ENCODE measurements at regions not wholly inside any gene's neighbourhood (a gene's known extent, or its start where the extent isn't known, plus 50 kb on each side); places are given as distances from the start of the nearest gene placed in this dataset.
"Not testable (repeated sequence)": the region's sequence is repeated elsewhere in the genome, so short reads cannot be mapped to it uniquely, and the experiment has no call there.

DNA sequence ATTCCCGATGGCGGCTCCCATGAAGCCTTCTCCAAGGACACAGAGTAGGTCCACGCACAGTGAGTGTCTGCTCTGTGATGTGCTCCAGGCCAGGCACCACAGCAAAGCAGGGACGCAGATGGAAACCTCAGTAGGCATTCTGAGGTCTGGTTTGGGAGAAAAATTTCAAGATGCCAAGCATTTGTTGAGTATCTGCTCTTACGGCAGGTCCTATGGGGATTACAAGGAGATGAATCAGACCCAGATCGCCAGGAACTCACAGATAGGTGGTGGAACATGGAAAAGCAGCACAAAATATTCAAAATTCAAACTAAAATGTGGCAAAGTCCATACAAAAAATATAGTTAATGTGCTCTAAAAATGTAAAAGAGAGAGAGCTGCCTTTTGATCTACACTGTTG, 684.9 kb upstream of the TMEM132C start:
- no peak for DNase-seq (ENCODE audit: low spot score)

DNA sequence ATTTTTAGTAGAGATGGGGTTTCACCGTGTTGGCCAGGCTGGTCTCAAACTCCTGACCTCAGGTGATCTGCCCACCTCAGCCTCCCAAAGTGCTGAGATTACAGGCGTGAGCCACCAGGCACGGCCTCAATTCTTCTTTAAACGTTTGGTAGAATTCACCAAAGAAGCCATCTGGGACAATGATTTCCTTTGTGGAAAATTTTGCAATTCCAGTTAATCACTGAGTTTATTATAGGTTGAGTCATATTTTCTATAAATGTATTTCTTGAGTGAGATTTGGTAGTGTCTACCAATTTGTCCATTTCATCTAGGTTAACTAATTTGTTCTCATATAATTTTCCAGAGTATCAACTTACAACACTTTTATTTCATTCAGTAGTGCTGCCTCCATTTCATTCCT, 683.9 kb upstream of the TMEM132C start:
- DNase-seq (ENCODE audit: low spot score), result no peak

DNA sequence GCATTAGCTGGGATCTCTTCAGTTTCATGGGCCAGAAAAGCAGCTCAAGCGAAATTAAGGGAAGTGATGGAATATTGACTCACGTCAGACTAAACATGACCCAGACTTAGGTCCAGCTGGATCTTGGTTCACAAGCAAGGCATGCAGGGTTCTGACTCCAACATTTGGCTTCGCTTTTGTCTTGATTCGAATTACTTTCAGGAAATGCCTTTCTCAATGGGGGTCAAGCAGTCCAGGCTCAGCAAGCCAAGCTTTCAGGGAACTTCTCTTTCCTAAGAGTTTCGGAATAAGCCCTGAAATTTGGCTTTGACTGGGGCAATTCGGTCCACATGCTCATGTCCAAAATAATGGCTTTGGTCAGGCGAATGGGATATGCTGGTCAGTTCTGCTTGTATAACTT, 678.7 kb upstream of the TMEM132C start:
- no peak for DNase-seq (ENCODE audit: low spot score)

DNA sequence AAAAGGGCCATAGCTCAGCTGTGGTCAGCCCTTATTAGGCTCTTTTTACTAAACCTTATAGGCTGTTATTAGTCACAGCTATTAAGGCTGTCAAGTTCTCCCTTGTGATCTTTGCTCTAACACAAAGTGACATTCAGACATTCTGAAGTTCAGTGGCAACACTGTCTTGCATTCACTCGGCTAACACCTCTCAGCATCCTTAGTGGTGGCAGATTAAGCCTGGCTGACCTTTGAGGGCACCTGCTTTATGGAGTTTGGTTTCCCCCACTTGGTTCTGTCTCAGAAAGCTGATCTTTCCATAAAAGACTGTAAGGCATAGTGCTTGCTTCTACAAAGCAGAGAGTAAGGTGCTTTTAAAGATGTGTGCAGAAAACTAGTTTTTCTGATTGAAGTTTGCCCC, 677.4 kb upstream of the TMEM132C start:
- DNase-seq (ENCODE audit: low spot score), result no peak

DNA sequence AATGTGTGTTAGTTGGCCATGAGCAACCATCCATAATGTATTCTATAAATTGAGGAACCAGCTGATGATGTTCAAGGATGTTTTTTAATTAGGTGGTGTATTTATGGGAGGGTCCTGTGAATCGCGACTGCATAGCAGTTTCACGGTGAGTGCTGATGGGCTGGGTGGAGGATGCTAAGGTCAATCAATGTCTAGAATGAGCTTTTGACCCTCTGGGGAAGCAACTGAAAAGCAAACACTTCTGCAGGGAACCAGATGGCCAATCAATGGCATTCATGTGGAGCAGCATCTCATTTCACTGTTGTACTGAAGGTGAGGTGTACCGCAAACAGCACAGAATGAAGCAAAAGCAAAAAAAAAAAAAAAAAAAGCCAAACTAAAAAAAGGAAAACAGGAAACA, 676.1 kb upstream of the TMEM132C start:
- no peak for DNase-seq (ENCODE audit: low spot score)

DNA sequence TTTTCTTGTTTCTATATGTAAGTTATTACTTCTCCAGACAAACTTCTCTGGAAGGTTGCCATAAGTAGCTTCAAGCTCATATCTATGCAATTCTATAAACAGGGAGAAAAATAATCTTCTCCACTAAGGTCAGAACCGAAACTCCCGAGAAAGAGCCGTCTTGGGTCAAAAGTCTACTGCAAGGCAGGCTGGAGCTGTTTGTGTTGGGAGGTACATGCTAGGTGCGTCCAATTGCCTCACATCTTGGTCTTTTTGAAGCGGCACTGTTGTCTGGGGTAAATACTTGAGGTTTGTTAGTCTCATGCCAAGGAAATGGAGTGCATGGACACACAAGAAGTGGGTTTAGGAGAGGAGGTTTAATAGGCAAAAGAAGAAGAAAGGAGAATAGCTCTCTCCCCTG, 674.7 kb upstream of the TMEM132C start:
- DNase-seq (ENCODE audit: low spot score), result no peak

DNA sequence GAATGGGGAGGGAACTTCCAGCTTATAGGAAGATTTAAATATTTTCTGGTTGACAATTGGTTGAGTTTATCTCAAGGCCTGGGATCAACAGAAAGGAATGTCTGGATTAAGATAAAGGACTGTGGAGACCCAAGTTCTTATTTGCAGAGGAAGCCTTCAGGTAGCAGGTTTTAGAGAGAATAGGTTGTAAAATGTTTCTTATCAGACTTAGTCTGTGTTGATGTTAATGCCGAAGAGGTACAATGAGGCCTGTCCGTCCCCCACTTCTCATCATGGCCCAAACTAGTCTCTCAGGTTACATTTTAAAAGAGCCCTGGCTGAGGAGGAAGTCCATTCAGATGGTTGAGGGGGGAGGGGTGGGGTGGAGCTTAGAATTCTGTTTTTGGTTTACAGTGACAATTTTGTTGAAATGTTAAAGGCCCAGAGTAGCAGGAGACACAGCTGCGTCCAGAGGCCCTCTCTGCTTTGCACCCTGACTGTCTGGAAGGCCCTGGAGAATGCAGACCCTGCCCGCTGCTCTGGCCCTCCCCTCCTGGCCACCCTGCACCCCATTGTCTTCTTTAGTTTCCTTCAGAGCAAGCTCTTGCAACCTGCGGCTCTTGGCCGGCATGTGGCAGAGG, 672.5 kb upstream of the TMEM132C start:
- DNase-seq (ENCODE audit: low spot score), result no peak

DNA sequence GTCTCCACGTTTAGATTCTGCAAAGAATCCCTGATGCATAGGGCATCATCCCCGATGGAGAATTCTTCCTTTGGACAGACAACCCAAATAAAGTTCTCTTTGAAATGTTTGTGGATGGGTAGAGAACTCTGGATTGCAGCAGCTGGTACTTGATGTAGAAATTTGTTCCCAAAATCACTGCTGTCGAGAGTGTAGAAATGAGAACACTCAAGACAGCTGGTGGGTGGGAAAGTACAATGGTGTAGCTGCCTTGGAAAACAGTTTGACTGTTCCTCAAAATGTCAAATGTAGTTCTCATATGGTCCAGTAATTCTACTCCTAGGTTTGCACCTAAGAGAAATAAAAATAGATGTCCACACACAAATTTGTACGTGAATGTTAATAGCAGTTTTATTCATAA, 671.5 kb upstream of the TMEM132C start:
- DNase-seq (ENCODE audit: low spot score), result no peak

DNA sequence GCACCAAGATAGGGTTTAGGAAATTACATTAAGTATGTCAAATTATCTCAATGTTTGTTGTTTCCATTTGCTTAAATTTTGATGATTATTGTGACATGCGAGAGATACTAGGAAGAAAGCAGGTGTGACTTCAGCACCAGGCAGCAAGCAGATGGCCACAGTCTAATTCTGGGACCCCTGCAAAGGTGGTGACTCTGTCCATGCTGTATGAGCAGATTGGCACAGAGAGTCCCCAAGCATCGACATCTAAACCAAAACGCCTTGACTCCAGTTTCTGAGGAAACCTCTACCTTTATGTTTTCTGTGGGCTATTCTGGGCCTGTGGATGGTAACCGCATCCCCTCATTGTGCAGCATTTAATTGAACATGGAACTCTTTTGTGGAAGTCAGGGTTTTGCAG, 670.1 kb upstream of the TMEM132C start:
- DNase-seq (ENCODE audit: low spot score), result no peak

DNA sequence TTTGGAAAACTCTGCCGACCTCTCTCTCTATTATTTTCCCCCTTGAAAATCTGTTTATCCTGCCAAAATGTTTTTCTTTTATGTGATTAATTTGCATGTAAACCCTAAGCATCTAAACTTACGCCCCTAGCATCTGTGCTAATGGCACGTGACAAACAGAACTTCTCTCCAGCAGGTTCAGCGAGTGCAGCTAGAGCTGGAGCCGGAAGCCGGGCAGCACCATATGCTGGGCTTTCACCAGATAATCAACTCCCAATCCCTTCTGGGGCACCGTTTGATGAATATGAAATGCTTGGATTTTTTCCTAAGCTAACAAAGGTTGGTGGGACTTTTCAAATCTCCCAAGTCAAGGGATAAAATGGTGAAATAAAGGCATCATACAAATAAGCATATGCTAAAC, 667.5 kb upstream of the TMEM132C start:
- DNase-seq (ENCODE audit: low spot score), result no peak

DNA sequence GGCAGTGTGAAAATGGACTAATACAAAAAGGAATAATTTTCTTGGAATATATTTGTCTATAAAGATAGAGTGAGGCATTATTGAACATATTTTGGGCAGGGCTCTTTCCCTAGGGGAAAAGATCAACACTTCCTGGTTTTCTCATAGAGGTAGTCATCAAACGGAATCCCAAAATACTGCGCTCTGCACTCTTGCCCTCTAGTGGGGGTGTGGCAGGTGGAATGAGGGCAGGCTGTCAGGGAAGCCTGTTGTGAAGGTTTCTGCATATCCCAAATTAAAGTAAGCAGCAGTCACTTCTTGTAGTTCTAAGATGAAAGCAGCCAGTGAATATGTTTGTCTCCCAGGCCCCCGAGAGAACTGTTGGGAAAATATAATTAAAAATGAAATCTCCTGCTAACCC, 666.8 kb upstream of the TMEM132C start:
- no peak for DNase-seq (ENCODE audit: low spot score)

DNA sequence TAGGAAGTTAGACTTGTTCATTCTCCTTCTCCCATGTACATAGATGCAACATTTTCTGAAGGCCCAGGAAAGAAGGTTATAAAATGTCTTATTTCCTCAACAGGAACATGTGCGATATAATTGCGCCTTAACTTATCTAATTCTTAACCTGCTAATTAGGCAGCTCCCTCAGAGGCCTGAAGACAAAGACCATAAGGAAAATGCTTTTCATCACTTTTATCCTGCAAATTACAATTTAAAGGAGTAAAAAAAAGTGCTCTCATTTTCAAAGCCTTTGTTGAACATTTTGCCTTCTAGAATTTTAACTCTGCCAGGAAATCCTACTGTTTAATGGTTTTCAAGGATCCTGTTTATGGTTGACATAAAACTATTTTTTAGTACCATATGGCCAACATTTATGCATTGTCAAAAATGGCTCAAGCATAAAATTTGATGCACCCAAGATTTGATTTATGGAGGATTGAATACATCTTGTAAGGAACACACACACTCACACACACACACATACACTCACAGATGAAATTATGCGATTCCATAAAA, 660.4 kb upstream of the TMEM132C start:
- DNase-seq (ENCODE audit: low spot score), result no peak

DNA sequence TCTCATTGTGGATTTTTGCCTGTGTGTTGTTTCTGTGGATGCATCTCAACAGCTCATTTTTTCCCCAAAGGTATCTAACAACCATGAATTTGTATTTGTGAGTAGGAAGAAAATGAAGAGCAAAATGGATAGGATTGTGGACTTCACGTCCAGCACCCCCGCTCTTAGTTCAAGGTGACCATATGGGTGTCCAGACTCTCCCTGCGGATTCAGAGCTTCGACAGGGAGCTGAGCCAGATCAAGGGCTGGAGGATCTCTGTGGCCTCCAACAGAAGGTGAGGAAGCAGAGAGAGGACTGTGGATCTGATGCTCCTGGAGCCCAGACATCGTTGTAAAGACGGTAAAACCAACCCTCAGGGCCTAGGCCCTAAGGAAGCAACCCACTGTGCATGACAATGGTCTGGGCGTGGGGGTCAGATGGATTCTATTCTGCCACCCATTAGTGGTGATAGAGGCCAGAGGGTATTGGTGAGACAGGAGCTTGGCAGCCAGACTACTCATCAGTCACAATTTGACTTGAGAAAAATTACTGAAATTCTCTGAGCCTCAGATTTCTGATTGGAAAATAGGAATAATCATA, 659.7 kb upstream of the TMEM132C start:
- no peak for DNase-seq (ENCODE audit: low spot score)

DNA sequence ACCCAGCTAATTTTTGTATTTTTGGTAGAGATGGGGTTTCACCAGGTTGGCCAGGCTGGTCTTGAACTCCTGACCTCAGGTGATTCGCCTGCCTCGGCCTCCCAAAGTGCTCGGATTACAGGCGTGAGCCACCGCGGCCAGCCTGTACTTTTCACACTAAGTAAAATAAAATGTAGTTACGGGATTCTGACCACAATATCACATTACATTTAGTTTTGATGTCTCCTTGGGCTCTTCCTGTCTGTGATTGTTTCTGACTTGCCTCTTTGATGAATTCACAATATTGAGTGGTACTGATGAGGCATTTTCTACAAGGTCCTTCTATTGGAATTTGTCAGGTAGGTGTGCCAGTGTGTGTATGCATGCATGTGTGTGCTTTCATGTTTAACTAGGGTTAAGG, 658.6 kb upstream of the TMEM132C start:
- DNase-seq (ENCODE audit: low spot score), result not testable (repeated sequence)

DNA sequence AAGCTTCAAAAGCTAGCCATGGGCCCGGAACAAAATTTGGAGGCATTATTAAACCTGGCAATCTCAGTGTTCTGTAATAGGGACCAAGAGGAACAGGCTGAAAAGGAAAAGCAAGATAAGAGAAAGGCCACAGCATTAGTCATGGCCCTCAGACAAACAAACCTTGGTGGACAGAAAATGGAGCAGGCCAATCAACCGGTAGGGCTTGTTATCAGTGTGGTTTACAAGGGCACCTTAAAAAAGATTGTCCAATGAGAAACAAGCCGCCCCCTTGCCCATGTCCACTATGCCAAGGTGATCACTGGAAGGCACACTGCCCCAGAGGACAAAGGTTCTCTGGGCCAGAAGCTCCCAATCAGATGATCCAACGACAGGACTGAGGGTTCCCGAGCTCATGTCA, 653.9 kb upstream of the TMEM132C start:
- no peak for DNase-seq (ENCODE audit: low spot score)

DNA sequence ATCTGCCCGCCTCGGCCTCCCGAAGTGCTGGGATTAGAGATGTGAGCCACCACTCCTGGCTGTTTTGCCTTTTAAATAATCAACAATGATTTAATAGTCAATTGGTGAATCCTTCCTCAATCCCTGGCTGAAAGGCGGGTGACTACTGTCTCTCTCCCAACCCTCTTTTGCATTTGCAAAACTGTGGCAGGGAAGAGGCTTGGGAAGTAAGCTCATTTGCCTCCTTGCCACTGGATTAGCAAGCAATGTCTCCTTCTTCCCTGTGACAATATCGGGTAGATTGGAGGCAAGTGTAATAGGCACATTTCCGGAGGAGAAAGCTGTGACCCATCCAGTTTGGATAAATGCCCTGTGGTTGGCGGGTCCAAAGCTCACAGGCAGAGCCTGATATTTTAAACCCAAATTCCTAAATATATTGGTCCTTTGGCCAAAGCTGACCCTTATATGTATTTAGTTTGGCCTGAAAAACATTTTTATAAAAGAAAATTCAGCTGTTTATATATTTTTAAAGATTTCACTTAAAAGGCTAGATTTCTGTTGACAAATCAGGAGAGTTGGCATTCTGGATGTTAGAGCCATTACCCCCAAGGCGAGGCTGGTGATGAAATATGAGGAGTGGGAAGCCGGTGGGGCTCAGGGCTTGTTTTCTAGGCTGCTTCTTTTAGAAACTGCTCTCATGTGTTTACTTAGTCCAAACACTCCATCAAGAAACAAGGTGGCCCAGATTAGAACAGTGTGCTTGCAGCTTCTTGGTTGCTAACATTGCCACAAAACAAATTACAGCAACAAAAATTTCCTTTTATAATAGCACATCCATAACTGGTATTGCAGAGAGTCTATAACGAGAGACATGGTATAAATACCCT, 646.9 kb upstream of the TMEM132C start:
- no peak for DNase-seq (ENCODE audit: low spot score)

DNA sequence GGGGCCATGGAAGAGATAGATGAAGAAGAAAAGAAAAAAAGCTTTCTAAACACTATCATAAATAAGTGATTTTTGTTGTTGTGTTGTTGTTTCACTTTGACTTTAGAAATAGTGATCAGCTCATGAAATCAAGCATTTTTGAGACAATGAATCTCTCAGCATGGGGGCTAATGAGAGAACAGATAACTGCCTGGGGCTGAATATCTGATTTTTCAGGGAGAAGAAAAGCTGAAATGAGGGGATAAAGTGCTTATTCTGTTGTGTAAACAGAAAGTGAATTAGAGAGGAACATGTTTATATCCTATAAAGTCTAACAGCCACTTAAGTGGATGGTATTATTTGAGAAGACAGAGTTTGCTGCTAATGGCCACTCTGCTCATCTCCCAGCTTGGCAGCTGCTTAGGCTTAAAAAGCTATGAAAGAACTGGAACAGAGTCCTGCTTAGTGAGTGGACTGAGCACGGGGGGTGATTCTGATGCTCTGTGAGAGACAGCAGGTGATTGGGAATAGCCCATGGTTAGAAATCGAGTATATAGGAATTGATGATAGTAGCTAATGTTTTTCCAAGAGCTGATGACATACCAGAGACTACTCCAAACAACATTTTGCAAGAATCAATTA, 646.1 kb upstream of the TMEM132C start:
- DNase-seq (ENCODE audit: low spot score), result no peak

DNA sequence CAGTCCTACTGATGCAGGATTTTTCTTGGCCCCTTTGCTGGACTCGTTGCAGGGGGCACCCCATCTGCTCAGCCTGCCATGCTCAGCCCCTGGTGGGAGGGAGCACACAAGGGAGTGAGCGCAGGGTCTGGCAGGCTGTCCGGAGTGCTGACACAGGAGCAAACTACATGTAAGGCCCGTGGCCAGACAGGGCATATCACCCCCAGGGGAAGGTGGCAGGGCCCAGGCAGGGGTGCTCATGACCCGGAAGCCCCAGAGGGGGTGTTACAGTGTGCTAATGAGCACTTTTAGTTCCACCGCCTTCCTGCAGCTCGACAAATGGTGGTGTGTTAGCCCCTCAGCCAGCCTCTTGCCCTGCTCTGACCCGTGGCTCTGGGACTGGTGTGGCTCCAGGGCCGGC, 645.6 kb upstream of the TMEM132C start:
- DNase-seq (ENCODE audit: low spot score), result no peak

DNA sequence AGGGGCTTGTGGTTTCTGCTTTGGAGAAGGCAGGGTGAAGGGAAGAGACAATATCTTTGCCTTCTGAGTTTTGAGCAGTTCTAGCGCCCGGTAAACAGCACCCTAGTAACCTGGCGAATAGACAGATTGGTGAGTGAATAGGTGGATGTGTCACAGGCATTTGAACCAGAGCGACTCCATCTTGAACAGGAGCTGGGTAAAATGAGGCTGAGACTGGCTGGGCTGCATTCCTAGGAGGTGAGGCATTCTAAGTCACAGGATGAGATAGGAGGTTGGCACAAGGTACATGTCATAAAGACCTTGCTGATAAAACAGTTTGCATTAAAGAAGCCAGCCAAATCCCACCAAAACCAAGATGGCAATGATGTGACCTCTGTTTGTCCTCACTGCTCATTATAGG, 643.6 kb upstream of the TMEM132C start:
- DNase-seq (ENCODE audit: low spot score), result no peak

DNA sequence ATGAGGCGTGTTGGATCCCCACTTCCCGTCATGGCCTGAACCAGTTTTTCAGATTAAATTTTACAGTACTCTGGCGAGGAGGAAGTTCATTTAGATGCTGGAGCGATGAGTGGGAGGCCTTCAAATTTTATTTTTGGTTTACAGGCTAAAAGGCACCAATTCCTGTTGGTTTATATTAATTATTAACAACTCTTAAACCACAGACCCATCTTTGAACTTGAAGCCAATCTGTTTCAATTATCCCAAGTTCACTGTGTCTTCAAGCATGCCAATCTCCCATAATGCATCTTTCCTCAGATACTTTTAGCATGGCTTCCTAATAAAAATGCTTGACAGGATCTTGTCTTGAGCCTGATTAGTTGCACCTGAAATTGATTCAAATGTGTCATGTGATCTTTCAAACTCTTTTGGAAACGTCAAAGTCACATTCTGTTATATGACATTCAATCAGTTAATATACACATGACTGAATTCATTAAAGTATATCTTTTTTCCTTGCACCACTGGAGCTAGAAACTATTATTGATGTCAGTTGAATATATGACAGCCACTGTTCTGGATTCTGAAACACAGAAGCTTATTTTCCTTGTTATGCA, 641.7 kb upstream of the TMEM132C start:
- DNase-seq (ENCODE audit: low spot score), result no peak

DNA sequence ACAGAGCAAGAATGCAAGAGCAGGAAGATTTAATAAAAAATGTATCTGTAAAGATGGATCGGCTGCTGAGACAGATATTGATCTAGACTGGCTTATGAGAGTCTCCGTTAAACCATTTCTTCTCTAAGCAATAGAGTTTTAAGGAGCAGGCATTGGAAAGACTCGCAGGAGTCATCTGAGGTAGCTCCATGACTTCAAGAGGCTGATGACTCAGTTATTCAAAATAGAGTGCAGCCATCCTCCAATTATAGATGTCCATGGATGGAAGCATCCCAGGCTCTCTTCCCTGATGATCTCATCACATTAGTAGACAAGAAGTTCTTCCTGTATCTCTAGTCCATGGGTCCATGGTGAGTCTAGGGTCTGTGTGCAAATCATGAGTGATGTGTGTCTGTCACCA, 638.3 kb upstream of the TMEM132C start:
- DNase-seq (ENCODE audit: low spot score), result no peak

DNA sequence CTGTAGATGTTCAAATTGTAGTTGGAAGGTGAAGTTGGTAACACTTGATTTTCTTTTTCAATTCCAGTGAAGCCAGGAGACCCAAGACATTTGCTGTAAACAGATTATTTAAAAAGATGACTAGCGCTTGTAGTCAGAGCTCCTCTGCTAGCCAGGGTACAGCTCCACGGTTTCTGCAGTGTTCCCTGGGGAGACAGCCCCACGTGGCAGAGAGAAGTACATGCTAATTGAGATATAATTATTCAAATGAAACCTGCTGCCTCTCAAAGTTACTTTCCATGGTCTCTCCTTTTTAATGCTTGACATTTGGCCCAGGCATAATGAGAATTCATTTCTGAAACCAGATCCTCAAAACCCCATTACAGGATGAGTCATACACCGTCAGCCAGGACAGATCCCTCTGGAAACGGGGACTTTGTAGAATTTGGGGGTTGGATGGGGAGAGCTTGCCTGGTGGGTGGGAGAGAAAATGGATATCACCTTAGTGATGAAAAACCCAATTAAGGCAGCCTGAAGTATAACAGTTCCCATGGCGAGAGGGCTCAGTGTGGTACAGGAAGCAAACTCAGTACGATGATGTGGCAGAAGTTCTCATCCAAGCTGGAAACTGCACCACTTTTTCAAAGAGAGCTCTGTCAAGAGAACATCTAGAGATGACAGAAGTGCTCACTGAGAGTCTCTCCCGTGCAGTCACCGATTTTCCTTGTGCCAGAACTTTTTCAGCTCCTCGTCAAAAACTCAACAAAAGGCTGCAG, 637.7 kb upstream of the TMEM132C start:
- no peak for DNase-seq (ENCODE audit: low spot score)

All from hematopoietic multipotent progenitor cell treated with erythropoietin and hydrocortisone succinate and interleukin-3 and kit ligand, for 17 days (in vitro differentiated cells).